ENCODE measurements at regions not wholly inside any gene's neighbourhood (a gene's known extent, or its start where the extent isn't known, plus 50 kb on each side); places are given as distances from the start of the nearest gene placed in this dataset.
"Not testable (repeated sequence)": the region's sequence is repeated elsewhere in the genome, so short reads cannot be mapped to it uniquely, and the experiment has no call there.

DNA sequence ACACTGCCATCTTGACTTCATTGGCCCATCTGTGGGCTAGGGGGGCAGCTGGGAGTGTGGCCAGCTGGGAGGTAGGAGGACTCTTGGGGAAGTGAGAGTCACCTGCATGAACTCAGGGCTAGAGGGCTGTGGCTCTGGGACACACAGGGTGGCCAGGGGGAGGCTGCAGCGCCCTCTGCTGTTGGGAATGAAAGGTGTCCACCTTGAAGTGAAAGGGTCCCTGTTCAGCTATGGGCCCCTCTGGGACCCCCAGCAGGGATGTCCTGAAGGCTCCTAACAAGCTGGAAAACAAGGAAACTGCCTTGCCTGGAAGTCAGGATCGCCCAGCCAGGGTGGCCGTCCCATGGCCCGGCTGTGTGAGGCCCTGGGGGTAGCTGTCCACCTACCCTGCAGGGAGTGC is 507.8 kb downstream of the FOXD4L4 start:
- H3K27me3 Mint-ChIP-seq (ENCODE audit: insufficient read depth, unreplicated experiment); DNase-seq (ENCODE audit: unreplicated experiment); CTCF ChIA-PET; BruUV-seq (replicated peaks); POLR2A ChIA-PET; intact Hi-C loops (cut with micrococcal nuclease); H3K4me1 Mint-ChIP-seq (ENCODE audit: insufficient read depth, unreplicated experiment); H3K9me3 Mint-ChIP-seq (ENCODE audit: unreplicated experiment); H3K36me3 Mint-ChIP-seq (ENCODE audit: insufficient read depth, unreplicated experiment); H3K4me3 Mint-ChIP-seq (ENCODE audit: unreplicated experiment); H3K27ac Mint-ChIP-seq (ENCODE audit: low read depth, unreplicated experiment): not testable (repeated sequence)

DNA sequence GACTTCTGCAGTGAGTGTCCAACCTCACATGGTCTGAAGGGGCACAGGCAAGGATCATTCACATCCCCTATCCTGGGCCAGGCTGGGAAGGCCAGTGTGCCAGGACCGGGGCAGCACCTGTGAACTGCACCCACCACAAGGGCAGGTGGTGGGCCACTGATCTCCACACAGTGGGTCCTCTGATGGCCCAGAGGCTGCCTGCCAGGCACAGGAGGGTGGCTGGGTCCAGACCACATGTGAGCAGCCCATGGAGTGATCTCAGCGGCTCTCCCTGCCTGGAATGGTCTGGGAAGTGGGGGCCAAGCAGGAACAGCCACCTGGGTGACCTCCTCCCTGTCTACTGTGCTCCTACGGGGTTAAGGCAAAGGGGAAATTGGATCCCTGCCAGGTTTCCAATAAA is 508.5 kb downstream of the FOXD4L4 start:
- POLR2A ChIA-PET; H3K4me3 Mint-ChIP-seq (ENCODE audit: unreplicated experiment); intact Hi-C loops (cut with micrococcal nuclease); H3K27me3 Mint-ChIP-seq (ENCODE audit: insufficient read depth, unreplicated experiment); DNase-seq (ENCODE audit: unreplicated experiment); H3K4me1 Mint-ChIP-seq (ENCODE audit: insufficient read depth, unreplicated experiment); CTCF ChIA-PET; H3K27ac Mint-ChIP-seq (ENCODE audit: low read depth, unreplicated experiment); BruUV-seq (replicated peaks); H3K36me3 Mint-ChIP-seq (ENCODE audit: insufficient read depth, unreplicated experiment); H3K9me3 Mint-ChIP-seq (ENCODE audit: unreplicated experiment): not testable (repeated sequence)

DNA sequence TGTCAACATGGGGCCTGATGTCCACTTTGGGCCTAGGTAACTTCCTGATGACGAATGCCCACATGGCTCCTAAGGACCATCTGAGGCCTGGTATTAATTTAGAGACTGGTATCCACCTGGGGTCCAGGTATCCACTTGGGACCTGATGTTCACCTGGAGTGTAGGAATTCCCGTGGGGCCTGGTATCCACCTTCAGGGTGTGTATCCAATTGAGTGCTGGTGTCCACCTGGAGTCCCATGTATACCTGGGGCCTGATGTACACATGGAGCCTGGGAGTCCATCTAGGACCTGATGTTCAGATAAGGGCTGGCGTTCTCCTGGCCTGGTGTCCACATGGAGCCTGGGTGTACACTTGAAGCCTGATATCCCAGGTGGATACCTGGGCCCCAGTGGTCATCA is 520.6 kb downstream of the FOXD4L4 start:
- H3K4me3 Mint-ChIP-seq (ENCODE audit: unreplicated experiment); POLR2A ChIA-PET; H3K27me3 Mint-ChIP-seq (ENCODE audit: insufficient read depth, unreplicated experiment); CTCF ChIA-PET; H3K36me3 Mint-ChIP-seq (ENCODE audit: insufficient read depth, unreplicated experiment); DNase-seq (ENCODE audit: unreplicated experiment); BruUV-seq (replicated peaks); H3K27ac Mint-ChIP-seq (ENCODE audit: low read depth, unreplicated experiment); intact Hi-C loops (cut with micrococcal nuclease); H3K4me1 Mint-ChIP-seq (ENCODE audit: insufficient read depth, unreplicated experiment); H3K9me3 Mint-ChIP-seq (ENCODE audit: unreplicated experiment): not testable (repeated sequence)

DNA sequence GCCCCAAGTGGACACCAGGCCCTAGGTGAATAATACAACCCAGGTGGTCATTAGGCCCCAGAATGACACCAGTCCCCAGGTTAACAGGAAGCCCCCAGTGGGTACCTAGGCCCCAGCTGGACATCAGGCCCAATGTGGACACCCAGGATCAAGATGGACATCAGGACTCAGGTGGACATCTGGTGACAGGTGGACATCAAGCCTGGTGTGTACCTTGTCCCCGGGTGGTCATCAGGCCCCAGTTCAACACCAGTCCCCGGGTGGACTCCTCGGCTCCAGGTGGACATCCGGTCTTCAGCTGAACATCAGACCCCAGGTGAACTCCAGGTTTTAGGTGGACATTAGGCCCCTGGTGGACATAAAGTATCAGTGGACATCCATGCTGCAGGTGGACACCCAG is 524.6 kb downstream of the FOXD4L4 start:
- CTCF ChIA-PET; H3K27ac Mint-ChIP-seq (ENCODE audit: low read depth, unreplicated experiment): not testable (repeated sequence)

DNA sequence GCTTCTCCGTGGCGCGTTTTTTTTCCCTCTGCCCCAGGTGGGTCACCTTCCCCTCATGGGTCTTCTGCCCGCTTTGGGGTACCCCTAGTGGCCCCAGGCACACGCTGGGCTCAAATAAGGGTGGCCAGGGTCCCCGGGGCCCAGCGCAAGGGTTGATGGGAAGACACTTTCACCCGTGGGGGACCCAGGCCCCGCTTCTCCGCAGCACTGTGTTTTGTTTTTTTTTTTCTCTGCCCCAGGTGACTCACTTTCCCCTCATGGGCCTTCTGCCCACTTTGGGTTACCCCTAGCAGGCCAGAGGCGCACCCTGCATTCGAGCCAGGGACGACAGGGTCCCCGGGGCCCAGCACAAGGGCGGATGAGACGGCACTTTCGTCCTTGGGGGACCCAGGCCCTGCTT is 526.7 kb downstream of the FOXD4L4 start:
- POLR2A ChIA-PET; H3K4me1 Mint-ChIP-seq (ENCODE audit: insufficient read depth, unreplicated experiment); H3K9me3 Mint-ChIP-seq (ENCODE audit: unreplicated experiment); H3K27ac Mint-ChIP-seq (ENCODE audit: low read depth, unreplicated experiment); H3K36me3 Mint-ChIP-seq (ENCODE audit: insufficient read depth, unreplicated experiment); intact Hi-C loops (cut with micrococcal nuclease); CTCF ChIA-PET; H3K4me3 Mint-ChIP-seq (ENCODE audit: unreplicated experiment); DNase-seq (ENCODE audit: unreplicated experiment); H3K27me3 Mint-ChIP-seq (ENCODE audit: insufficient read depth, unreplicated experiment); BruUV-seq (replicated peaks): not testable (repeated sequence)

More for the DNA sequence above, 524.6 kb downstream of the FOXD4L4 start:
- DNase-seq (ENCODE audit: unreplicated experiment); H3K4me1 Mint-ChIP-seq (ENCODE audit: insufficient read depth, unreplicated experiment); H3K4me3 Mint-ChIP-seq (ENCODE audit: unreplicated experiment); intact Hi-C loops (cut with micrococcal nuclease); BruUV-seq (replicated peaks); POLR2A ChIA-PET; H3K9me3 Mint-ChIP-seq (ENCODE audit: unreplicated experiment); H3K27me3 Mint-ChIP-seq (ENCODE audit: insufficient read depth, unreplicated experiment); H3K36me3 Mint-ChIP-seq (ENCODE audit: insufficient read depth, unreplicated experiment): not testable (repeated sequence)

DNA sequence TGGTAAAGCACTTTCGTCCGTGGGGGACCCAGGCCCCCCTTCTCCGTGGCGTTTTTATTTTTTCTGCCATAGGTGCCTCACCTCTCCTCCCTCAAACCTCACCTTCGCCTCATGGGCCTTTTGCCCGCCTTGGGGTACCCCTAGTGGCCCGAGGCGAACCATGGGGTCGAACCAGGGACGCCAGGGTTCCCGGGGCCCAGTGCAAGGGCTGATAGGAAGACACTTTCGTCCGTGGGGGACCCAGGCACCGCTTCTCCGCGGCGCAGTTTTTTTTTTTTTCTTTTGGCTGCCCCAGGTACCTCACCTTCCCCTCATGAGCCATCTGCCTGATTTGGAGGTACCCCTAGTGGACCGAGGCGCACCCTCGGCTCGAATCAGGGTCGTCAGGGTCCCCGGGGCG is 527.8 kb downstream of the FOXD4L4 start:
- H3K4me1 Mint-ChIP-seq (ENCODE audit: insufficient read depth, unreplicated experiment); CTCF ChIA-PET; intact Hi-C loops (cut with micrococcal nuclease); H3K36me3 Mint-ChIP-seq (ENCODE audit: insufficient read depth, unreplicated experiment); H3K9me3 Mint-ChIP-seq (ENCODE audit: unreplicated experiment); DNase-seq (ENCODE audit: unreplicated experiment); H3K4me3 Mint-ChIP-seq (ENCODE audit: unreplicated experiment); BruUV-seq (replicated peaks); POLR2A ChIA-PET; H3K27ac Mint-ChIP-seq (ENCODE audit: low read depth, unreplicated experiment); H3K27me3 Mint-ChIP-seq (ENCODE audit: insufficient read depth, unreplicated experiment): not testable (repeated sequence)

DNA sequence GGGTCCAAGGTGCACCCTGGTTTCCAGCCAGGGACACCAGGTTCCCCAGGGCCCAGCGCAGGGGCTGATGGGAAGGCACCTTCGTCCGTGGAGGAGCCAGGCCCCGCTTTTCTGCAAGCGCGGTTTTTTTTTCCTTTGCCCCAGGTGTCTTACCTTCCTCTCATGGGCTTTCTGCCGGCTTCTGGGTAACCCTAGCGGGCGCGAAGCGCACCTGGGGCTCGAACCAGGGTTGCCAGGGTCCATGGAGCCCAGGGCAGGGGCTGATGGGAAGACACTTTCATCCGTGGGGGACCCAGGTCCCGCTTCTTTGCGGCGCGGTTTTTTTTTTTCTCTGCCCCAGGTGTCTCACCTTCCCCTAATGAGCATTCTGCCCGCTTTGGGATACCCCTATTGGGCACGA is 529.3 kb downstream of the FOXD4L4 start:
- H3K4me3 Mint-ChIP-seq (ENCODE audit: unreplicated experiment); H3K27ac Mint-ChIP-seq (ENCODE audit: low read depth, unreplicated experiment); H3K36me3 Mint-ChIP-seq (ENCODE audit: insufficient read depth, unreplicated experiment); DNase-seq (ENCODE audit: unreplicated experiment); H3K9me3 Mint-ChIP-seq (ENCODE audit: unreplicated experiment); POLR2A ChIA-PET; H3K27me3 Mint-ChIP-seq (ENCODE audit: insufficient read depth, unreplicated experiment); CTCF ChIA-PET; H3K4me1 Mint-ChIP-seq (ENCODE audit: insufficient read depth, unreplicated experiment); BruUV-seq (replicated peaks); intact Hi-C loops (cut with micrococcal nuclease): not testable (repeated sequence)

DNA sequence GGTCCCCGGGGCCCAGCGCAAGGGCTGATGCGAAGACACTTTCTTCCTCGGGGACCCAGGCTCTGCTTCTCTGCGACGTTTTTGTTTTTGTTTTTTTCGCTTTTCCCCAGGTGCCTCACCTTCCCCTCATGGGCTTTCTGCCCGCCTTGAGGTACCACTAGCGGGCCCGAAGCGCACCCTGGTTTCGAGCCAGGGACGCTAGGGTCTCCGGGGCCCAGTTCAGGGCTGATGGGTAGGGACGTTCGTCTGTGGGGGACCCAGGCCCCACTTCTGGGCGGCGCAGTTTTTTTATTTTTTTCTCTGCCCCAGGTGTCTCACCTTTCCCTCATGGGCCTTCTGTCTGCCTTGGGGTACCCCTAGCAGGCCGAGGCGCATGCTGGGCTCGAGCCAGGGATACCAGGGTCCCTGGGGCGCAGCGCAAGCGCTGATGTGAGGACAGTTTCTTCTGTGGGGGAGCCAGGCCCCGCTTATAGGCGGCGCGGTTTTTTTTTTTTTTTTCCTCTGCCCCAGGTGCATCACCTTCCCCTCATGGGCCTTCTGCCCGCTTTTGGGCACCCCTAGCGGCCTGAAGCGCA is 530.0 kb downstream of the FOXD4L4 start:
- H3K9me3 Mint-ChIP-seq (ENCODE audit: unreplicated experiment); H3K27me3 Mint-ChIP-seq (ENCODE audit: insufficient read depth, unreplicated experiment); BruUV-seq (replicated peaks); H3K36me3 Mint-ChIP-seq (ENCODE audit: insufficient read depth, unreplicated experiment); H3K4me3 Mint-ChIP-seq (ENCODE audit: unreplicated experiment); CTCF ChIA-PET; intact Hi-C loops (cut with micrococcal nuclease); H3K4me1 Mint-ChIP-seq (ENCODE audit: insufficient read depth, unreplicated experiment); H3K27ac Mint-ChIP-seq (ENCODE audit: low read depth, unreplicated experiment); POLR2A ChIA-PET; DNase-seq (ENCODE audit: unreplicated experiment): not testable (repeated sequence)

DNA sequence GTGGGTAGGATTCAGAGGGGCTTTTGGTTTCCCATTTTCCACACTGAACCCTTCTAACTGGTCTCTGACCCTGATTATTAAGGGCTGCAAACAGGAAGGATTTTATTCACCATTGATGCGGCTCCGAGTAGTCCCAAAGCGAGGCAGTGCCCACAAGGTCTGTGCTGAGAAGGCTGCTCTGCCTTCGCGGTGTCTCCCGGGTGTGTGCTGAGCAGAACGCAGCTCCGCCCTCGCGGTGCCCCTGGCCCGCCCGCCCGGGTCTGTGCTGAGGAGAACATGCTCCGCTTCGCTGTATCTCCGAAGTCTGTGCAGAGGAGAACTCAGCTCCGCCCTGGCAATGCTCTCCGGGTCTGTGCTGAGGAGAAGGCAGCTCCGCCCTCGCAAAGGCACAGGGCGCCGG is 530.7 kb downstream of the FOXD4L4 start:
- H3K36me3 Mint-ChIP-seq (ENCODE audit: insufficient read depth, unreplicated experiment); intact Hi-C loops (cut with micrococcal nuclease); POLR2A ChIA-PET; BruUV-seq (replicated peaks); H3K4me3 Mint-ChIP-seq (ENCODE audit: unreplicated experiment); DNase-seq (ENCODE audit: unreplicated experiment); CTCF ChIA-PET; H3K27me3 Mint-ChIP-seq (ENCODE audit: insufficient read depth, unreplicated experiment); H3K9me3 Mint-ChIP-seq (ENCODE audit: unreplicated experiment); H3K4me1 Mint-ChIP-seq (ENCODE audit: insufficient read depth, unreplicated experiment); H3K27ac Mint-ChIP-seq (ENCODE audit: low read depth, unreplicated experiment): not testable (repeated sequence)

DNA sequence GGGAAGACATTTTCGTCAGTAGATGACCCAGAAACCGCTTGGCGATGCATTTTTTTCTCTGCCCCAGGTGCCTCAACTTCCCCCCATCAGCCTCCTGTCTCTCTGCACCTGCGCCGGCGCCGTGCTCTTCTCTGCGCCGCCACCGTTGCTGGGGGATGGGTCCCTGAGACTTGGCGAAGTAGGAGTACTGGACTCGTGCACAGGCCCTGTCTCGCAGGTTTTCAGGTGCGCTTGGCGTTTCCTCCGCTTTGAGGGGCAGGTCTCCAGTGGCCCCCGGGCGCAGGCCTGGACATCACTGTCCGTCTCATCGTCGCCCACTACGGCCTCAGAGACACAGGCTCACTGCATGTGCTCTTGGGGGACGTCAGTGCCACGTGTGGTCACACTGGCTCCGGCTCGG is 532.1 kb downstream of the FOXD4L4 start:
- CTCF ChIA-PET; H3K27me3 Mint-ChIP-seq (ENCODE audit: insufficient read depth, unreplicated experiment); H3K9me3 Mint-ChIP-seq (ENCODE audit: unreplicated experiment); DNase-seq (ENCODE audit: unreplicated experiment); POLR2A ChIA-PET; intact Hi-C loops (cut with micrococcal nuclease); BruUV-seq (replicated peaks); H3K4me3 Mint-ChIP-seq (ENCODE audit: unreplicated experiment); H3K36me3 Mint-ChIP-seq (ENCODE audit: insufficient read depth, unreplicated experiment); H3K27ac Mint-ChIP-seq (ENCODE audit: low read depth, unreplicated experiment); H3K4me1 Mint-ChIP-seq (ENCODE audit: insufficient read depth, unreplicated experiment): not testable (repeated sequence)

All from MCF 10A (cell line).